HG03575 (cell line): ENCODE measurements at regions not wholly inside any gene's neighbourhood (a gene's known extent, or its start where the extent isn't known, plus 50 kb on each side); places are given as distances from the start of the nearest gene placed in this dataset.

ENCODE experiments used
- ATAC-seq: cut with Tn5 transposase; IDR thresholded peaks from one replicate; pipeline ENCODE4 v1.9.1; 2021; ENCODE audit not compliant: unreplicated experiment, insufficient number of reproducible peaks, low FRiP score; ENCODE audit errors: extremely low read depth

- no peak for ATAC-seq
Measured at GRCh38 chr2:241941691-241942301, 72.3 kb downstream of the RTP5 start.

GRCh38 chr2:241942416-241943208 is 73.1 kb downstream of the RTP5 start:
- ATAC-seq: no peak

- ATAC-seq: no peak
Measured at GRCh38 chr2:241943209-241943850, 73.8 kb downstream of the RTP5 start.

- no peak for ATAC-seq
Measured at GRCh38 chr2:241943961-241944575, 74.5 kb downstream of the RTP5 start.

- ATAC-seq: no peak
Measured at GRCh38 chr2:241944821-241945220, 75.3 kb downstream of the RTP5 start.

GRCh38 chr2:241945311-241945710 is 75.8 kb downstream of the RTP5 start:
- ATAC-seq: no peak

- ATAC-seq: no peak
Measured at GRCh38 chr2:241945803-241946202, 76.3 kb downstream of the RTP5 start.

GRCh38 chr2:241946306-241947003 is 76.9 kb downstream of the RTP5 start:
- ATAC-seq: no peak

GRCh38 chr2:241947004-241947350 is 77.4 kb downstream of the RTP5 start:
- no peak for ATAC-seq

- ATAC-seq: no peak
Measured at GRCh38 chr2:241947401-241947800, 77.9 kb downstream of the RTP5 start.

- no peak for ATAC-seq
Measured at GRCh38 chr2:241947876-241948275, 78.3 kb downstream of the RTP5 start.

GRCh38 chr2:241948299-241948897 is 78.9 kb downstream of the RTP5 start:
- no peak for ATAC-seq

- ATAC-seq: no peak
Measured at GRCh38 chr2:241948901-241949735, 79.6 kb downstream of the RTP5 start.

- no peak for ATAC-seq
Measured at GRCh38 chr2:241949736-241950412, 80.3 kb downstream of the RTP5 start.

GRCh38 chr2:241950413-241951315 is 81.1 kb downstream of the RTP5 start:
- ATAC-seq: no peak

- ATAC-seq: no peak
Measured at GRCh38 chr2:241951316-241951700, 81.8 kb downstream of the RTP5 start.

GRCh38 chr2:241951920-241952319 is 82.4 kb downstream of the RTP5 start:
- no peak for ATAC-seq
